Thyroid gland (tissue), 4 donors: ENCODE measurements at regions not wholly inside any gene's neighbourhood (a gene's known extent, or its start where the extent isn't known, plus 50 kb on each side); places are given as distances from the start of the nearest gene placed in this dataset.

Experiments used
- POLR2A ChIP-seq, 2 donors: fragments of 450-650 bp; IDR thresholded peaks; one replicate each; pipeline ENCODE4 v1.6.1; 2017; ENCODE audit warnings: antibody characterized with exemption in 2 of 2, mild to moderate bottlenecking in 2 of 2, moderate library complexity in 1 of 2
- TF ChIP-seq, protein P1 (sequence below), 6 experiments: fragments of 200-600 bp in 3 of 6; fragments of 450-650 bp in 3 of 6; sonication (generic) in 3 of 6; IDR thresholded peaks; one replicate each; pipeline ENCODE4 v1.5.1; 2016 to 2019; ENCODE audit warnings: antibody characterized with exemption in 6 of 6, mild to moderate bottlenecking in 2 of 6, inconsistent platforms in 1 of 6, moderate library complexity in 1 of 6

DNA sequence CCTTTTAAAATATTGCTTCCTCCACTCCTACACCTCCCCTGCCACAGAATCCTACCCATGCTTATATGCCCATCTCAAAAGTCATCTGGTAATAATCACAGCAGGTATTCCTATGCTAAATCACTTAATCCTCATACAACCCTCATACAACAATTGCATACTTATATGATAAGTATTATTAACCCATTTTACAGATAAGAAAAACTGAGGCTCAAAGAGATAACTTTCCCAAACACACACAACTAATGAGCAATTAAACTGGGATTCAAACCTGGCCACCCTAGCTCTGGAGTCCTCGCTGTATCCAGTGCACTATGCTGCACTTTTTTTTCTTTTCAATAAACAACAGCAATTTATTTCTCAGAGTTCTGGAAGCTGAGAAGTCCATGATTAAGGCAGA, 99.8 kb upstream of the TSPAN5 start:
- TF ChIP-seq, protein P1, sequence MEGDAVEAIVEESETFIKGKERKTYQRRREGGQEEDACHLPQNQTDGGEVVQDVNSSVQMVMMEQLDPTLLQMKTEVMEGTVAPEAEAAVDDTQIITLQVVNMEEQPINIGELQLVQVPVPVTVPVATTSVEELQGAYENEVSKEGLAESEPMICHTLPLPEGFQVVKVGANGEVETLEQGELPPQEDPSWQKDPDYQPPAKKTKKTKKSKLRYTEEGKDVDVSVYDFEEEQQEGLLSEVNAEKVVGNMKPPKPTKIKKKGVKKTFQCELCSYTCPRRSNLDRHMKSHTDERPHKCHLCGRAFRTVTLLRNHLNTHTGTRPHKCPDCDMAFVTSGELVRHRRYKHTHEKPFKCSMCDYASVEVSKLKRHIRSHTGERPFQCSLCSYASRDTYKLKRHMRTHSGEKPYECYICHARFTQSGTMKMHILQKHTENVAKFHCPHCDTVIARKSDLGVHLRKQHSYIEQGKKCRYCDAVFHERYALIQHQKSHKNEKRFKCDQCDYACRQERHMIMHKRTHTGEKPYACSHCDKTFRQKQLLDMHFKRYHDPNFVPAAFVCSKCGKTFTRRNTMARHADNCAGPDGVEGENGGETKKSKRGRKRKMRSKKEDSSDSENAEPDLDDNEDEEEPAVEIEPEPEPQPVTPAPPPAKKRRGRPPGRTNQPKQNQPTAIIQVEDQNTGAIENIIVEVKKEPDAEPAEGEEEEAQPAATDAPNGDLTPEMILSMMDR (IDR thresholded peaks at IDR 0.05): no peak
- no peak for TF ChIP-seq POLR2A (IDR thresholded peaks at IDR 0.05)
